Suppressor macrophage (primary cell): ENCODE measurements at regions not wholly inside any gene's neighbourhood (a gene's known extent, or its start where the extent isn't known, plus 50 kb on each side); places are given as distances from the start of the nearest gene placed in this dataset.

ENCODE experiments used
- DNase-seq, 4 experiments: peaks; one replicate each; pipeline ENCODE4 v3.0.0-alpha.2; 2020 to 2022

GRCh38 chr9:106678273-106678672, 184.7 kb upstream of the ZNF462 start:
- DNase-seq: no peak

GRCh38 chr9:106682420-106682819, 180.5 kb upstream of the ZNF462 start:
- no peak for DNase-seq

GRCh38 chr9:106683454-106683853, 179.5 kb upstream of the ZNF462 start:
- no peak for DNase-seq

GRCh38 chr9:106684940-106685695, 177.8 kb upstream of the ZNF462 start:
- no peak for DNase-seq

GRCh38 chr9:106689089-106689488, 173.9 kb upstream of the ZNF462 start:
- DNase-seq: no peak

- no peak for DNase-seq
Observed at GRCh38 chr9:106691627-106692026, 171.3 kb upstream of the ZNF462 start.

- no peak for DNase-seq
Observed at GRCh38 chr9:106693558-106693957, 169.4 kb upstream of the ZNF462 start.

GRCh38 chr9:106696804-106697203, 166.2 kb upstream of the ZNF462 start:
- no peak for DNase-seq

- no peak for DNase-seq
Observed at GRCh38 chr9:106697390-106697749, 165.6 kb upstream of the ZNF462 start.

- DNase-seq: peak in 2 of 4 experiments; percentile 24 to 25
Observed at GRCh38 chr9:106697750-106698502, 165.0 kb upstream of the ZNF462 start.

- DNase-seq: no peak
Observed at GRCh38 chr9:106700676-106701075, 162.3 kb upstream of the ZNF462 start.

- no peak for DNase-seq
Observed at GRCh38 chr9:106701611-106702010, 161.4 kb upstream of the ZNF462 start.

GRCh38 chr9:106704056-106704615, 158.8 kb upstream of the ZNF462 start:
- no peak for DNase-seq

- no peak for DNase-seq
Observed at GRCh38 chr9:106707291-106707690, 155.7 kb upstream of the ZNF462 start.

- DNase-seq: no peak
Observed at GRCh38 chr9:106707738-106708474, 155.1 kb upstream of the ZNF462 start.

GRCh38 chr9:106708475-106709146, 154.4 kb upstream of the ZNF462 start:
- no peak for DNase-seq

GRCh38 chr9:106712279-106712678, 150.7 kb upstream of the ZNF462 start:
- no peak for DNase-seq

GRCh38 chr9:106713206-106713605, 149.8 kb upstream of the ZNF462 start:
- DNase-seq: no peak

GRCh38 chr9:106716820-106717219, 146.1 kb upstream of the ZNF462 start:
- no peak for DNase-seq

- no peak for DNase-seq
Observed at GRCh38 chr9:106717686-106718085, 145.3 kb upstream of the ZNF462 start.

GRCh38 chr9:106718936-106719335, 144.0 kb upstream of the ZNF462 start:
- DNase-seq: no peak

GRCh38 chr9:106722051-106722753, 140.8 kb upstream of the ZNF462 start:
- no peak for DNase-seq
